Liver (tissue), 8 donors: ENCODE measurements at regions not wholly inside any gene's neighbourhood (a gene's known extent, or its start where the extent isn't known, plus 50 kb on each side); places are given as distances from the start of the nearest gene placed in this dataset.

ENCODE experiments used
- DNase-seq: peaks from one replicate; pipeline ENCODE4 v3.0.0-alpha.2; 2017; ENCODE audit warnings: low spot score
- H3K27ac ChIP-seq, 2 donors: one replicate each; pipeline ENCODE4 v1.7.0; 2013; ENCODE audit warnings: inconsistent platforms in 2 of 2, low read length in 2 of 2, control low read depth in 1 of 2, low read depth in 1 of 2, mild to moderate bottlenecking in 1 of 2
- H3K27me3 ChIP-seq, 4 donors: one replicate each; pipeline versions ENCODE4 v1.6.1 to v1.7.0; 2013; ENCODE audit warnings: low read length in 3 of 4, inconsistent platforms in 1 of 4, mild to moderate bottlenecking in 1 of 4, moderate library complexity in 1 of 4; ENCODE audit not compliant: control insufficient read depth in 4 of 4, insufficient read depth in 4 of 4
- H3K36me3 ChIP-seq, 4 donors: one replicate each; pipeline versions ENCODE4 v1.6.1 to v1.7.0; 2013; ENCODE audit warnings: low read length in 3 of 4, mild to moderate bottlenecking in 3 of 4, low read depth in 1 of 4, moderate library complexity in 1 of 4; ENCODE audit not compliant: control insufficient read depth in 4 of 4, insufficient read depth in 3 of 4
- H3K4me1 ChIP-seq, 4 donors: one replicate each; pipeline versions ENCODE4 v1.6.1 to v1.7.0; 2013; ENCODE audit warnings: low read length in 3 of 4, mild to moderate bottlenecking in 3 of 4, moderate library complexity in 1 of 4; ENCODE audit not compliant: control insufficient read depth in 4 of 4, insufficient read depth in 4 of 4
- H3K4me3 ChIP-seq, 3 donors: one replicate each; pipeline versions ENCODE4 v1.6.1 to v1.7.0; 2013; ENCODE audit warnings: low read length in 3 of 3, control low read depth in 1 of 3, low read depth in 1 of 3, mild to moderate bottlenecking in 1 of 3
- H3K9ac ChIP-seq, 2 donors: one replicate each; pipeline ENCODE4 v1.7.0; 2013; ENCODE audit warnings: low read length in 2 of 2, mild to moderate bottlenecking in 2 of 2, moderate library complexity in 2 of 2, control low read depth in 1 of 2, low read depth in 1 of 2
- H3K9me3 ChIP-seq, 4 donors: one replicate each; pipeline versions ENCODE4 v1.6.1 to v1.7.0; 2013; ENCODE audit warnings: low read length in 3 of 4; ENCODE audit not compliant: control insufficient read depth in 4 of 4
- CTCF ChIP-seq: fragments of 150-350 bp; IDR thresholded peaks from 2 replicates; pipeline ENCODE4 v1.5.1; 2017; ENCODE audit warnings: improper control_type of control experiment, low read depth, low read length; ENCODE audit not compliant: missing input control
- EGR1 ChIP-seq, 2 donors: IDR thresholded peaks; 2 replicates each; pipeline ENCODE4 v1.6.1; 2016 to 2018; ENCODE audit warnings: antibody characterized with exemption in 2 of 2, low read depth in 2 of 2
- FOXA1 ChIP-seq: IDR thresholded peaks from 2 replicates; pipeline ENCODE4 v1.6.1; 2016; ENCODE audit warnings: antibody characterized with exemption
- FOXA2 ChIP-seq: IDR thresholded peaks from 2 replicates; pipeline ENCODE4 v1.6.1; 2016; ENCODE audit warnings: antibody characterized with exemption
- GABPA ChIP-seq, 2 donors: IDR thresholded peaks in 1 of 2; conservative IDR thresholded peaks in 1 of 2; 2 replicates each; pipeline ENCODE4 v1.6.1; 2016; ENCODE audit warnings: antibody characterized with exemption in 2 of 2, mild to moderate bottlenecking in 1 of 2, moderate library complexity in 1 of 2
- HNF4A ChIP-seq, 2 donors: conservative IDR thresholded peaks; 2 replicates each; pipeline ENCODE4 v1.6.1; 2016; ENCODE audit warnings: antibody characterized with exemption in 2 of 2, mild to moderate bottlenecking in 2 of 2
- HNF4G ChIP-seq: IDR thresholded peaks from 2 replicates; pipeline ENCODE4 v1.6.1; 2016; ENCODE audit warnings: antibody characterized with exemption
- JUND ChIP-seq, 2 donors: IDR thresholded peaks; 2 replicates each; pipeline ENCODE4 v1.6.1; 2016; ENCODE audit warnings: antibody characterized with exemption in 2 of 2
- NR2F2 ChIP-seq: IDR thresholded peaks from 2 replicates; pipeline ENCODE4 v1.6.1; 2016; ENCODE audit warnings: antibody characterized with exemption
- RAD21 ChIP-seq, 2 donors: IDR thresholded peaks; 2 replicates each; pipeline ENCODE4 v1.6.1; 2016; ENCODE audit warnings: antibody characterized with exemption in 2 of 2, mild to moderate bottlenecking in 2 of 2
- REST ChIP-seq: IDR thresholded peaks from 2 replicates; pipeline ENCODE4 v1.6.1; 2016; ENCODE audit warnings: antibody characterized with exemption, mild to moderate bottlenecking
- RXRA ChIP-seq, 2 donors: IDR thresholded peaks; 2 replicates each; pipeline ENCODE4 v1.6.1; 2017 to 2018; ENCODE audit warnings: antibody characterized with exemption in 2 of 2, mild to moderate bottlenecking in 1 of 2
- SP1 ChIP-seq: IDR thresholded peaks from 2 replicates; pipeline ENCODE4 v1.6.1; 2018; ENCODE audit warnings: antibody characterized with exemption, mild to moderate bottlenecking
- TAF1 ChIP-seq: conservative IDR thresholded peaks from 2 replicates; pipeline ENCODE4 v1.6.1; 2016; ENCODE audit warnings: antibody characterized with exemption, mild to moderate bottlenecking
- YY1 ChIP-seq: IDR thresholded peaks from 2 replicates; pipeline ENCODE4 v1.6.1; 2016; ENCODE audit warnings: antibody characterized with exemption, mild to moderate bottlenecking
- ZBTB33 ChIP-seq: IDR thresholded peaks from 2 replicates; pipeline ENCODE4 v1.6.1; 2016; ENCODE audit warnings: antibody characterized with exemption
- whole genome bisulfite sequencing: extraction: QIAGEN DNeasy Blood & Tissue Kit; methylation state at CpG from one replicate; pipeline ENCODE4 v1.1.7; 2013; 5-methylcytosine and 5-hydroxymethylcytosine counted together
- TF ChIP-seq, protein P1 (sequence below): IDR thresholded peaks from 2 replicates; pipeline ENCODE4 v1.6.1; 2016; ENCODE audit warnings: antibody characterized with exemption
- TF ChIP-seq, protein P2 (sequence below): IDR thresholded peaks from 2 replicates; pipeline ENCODE4 v1.6.1; 2016; ENCODE audit warnings: antibody characterized with exemption
- donor health status: healthy.
- donor health status: healthy.
- donor health status: healthy.
- donor health status: healthy.
- donor health status: healthy.

DNA sequence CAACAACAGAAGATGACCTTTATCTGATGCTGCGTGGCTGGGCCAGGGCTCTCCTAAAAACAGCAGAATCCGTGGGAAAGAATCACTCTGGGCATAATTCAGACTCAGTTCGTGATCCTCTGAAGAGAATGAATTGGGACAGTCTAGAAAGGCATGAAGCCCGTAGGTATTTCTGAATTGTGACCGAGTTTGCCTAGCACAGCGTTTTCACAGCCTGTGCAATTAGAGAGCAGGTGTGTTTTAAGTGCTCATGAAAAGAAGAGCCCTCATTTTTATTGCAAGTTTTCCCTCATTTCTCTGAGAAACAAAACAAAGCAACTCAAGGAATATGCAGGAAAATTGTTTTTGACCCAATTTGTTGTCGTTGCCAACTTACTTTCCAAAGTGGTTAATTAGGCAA is 366.2 kb downstream of the WDR11 start:
- Histone ChIP-seq H3K36me3 (no peaks in the 10 kb centered on the region), H3K27ac (peak overlapping the region in 1 of 2 donors; percentile 44), H3K4me1 (peaks cover 0 to 5% (median 3%) of the 10 kb centered on the region in 4 donors), H3K27me3 (no peaks in the 10 kb centered on the region), H3K4me3 (no peak overlapping the region), H3K9ac (no peak overlapping the region), H3K9me3 (no peaks in the 10 kb centered on the region)
- WGBS, result 62% methylated on average over 7 of the region's 7 CpGs
- no peak for DNase-seq
- TF ChIP-seq HNF4G (no peak), NR2F2 (no peak), HNF4A (conservative IDR thresholded peaks at IDR 0.05) (no peak), REST (no peak), YY1 (no peak), FOXA2 (no peak), GABPA (IDR thresholded peaks at IDR 0.05 in 1 of 2, conservative IDR thresholded peaks at IDR 0.05 in 1 of 2) (no peak), TAF1 (no peak), CTCF (no peak), JUND (IDR thresholded peaks at IDR 0.05) (no peak), EGR1 (IDR thresholded peaks at IDR 0.05; ENCODE audit: low read depth in 2 of 2) (no peak), ZBTB33 (no peak), FOXA1 (no peak), SP1 (no peak), RXRA (IDR thresholded peaks at IDR 0.05) (no peak), RAD21 (IDR thresholded peaks at IDR 0.05) (no peak)
- TF ChIP-seq, protein P1, sequence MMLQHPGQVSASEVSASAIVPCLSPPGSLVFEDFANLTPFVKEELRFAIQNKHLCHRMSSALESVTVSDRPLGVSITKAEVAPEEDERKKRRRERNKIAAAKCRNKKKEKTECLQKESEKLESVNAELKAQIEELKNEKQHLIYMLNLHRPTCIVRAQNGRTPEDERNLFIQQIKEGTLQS, result no peak
- TF ChIP-seq, protein P2, sequence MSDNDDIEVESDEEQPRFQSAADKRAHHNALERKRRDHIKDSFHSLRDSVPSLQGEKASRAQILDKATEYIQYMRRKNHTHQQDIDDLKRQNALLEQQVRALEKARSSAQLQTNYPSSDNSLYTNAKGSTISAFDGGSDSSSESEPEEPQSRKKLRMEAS, result no peak
